G401 (cell line): ENCODE measurements at regions not wholly inside any gene's neighbourhood (a gene's known extent, or its start where the extent isn't known, plus 50 kb on each side); places are given as distances from the start of the nearest gene placed in this dataset.

Source experiments
- DNase-seq: peaks from one replicate; pipeline ENCODE4 v3.0.0-alpha.2; 2015; ENCODE audit warnings: low spot score
- in situ Hi-C: cut with HindIII; loops from 2 replicates; pipeline ENCODE4 v1.10.0; 2016; ENCODE audit warnings: low sequenced_read_pairs, mixed read lengths

- in situ Hi-C loops: no loop called here
- no peak for DNase-seq
Measured at GRCh38 chr13:65670014-65670625, 1560.0 kb downstream of the PCDH9 start.

GRCh38 chr13:65660731-65661130, 1569.4 kb downstream of the PCDH9 start:
- in situ Hi-C loops: no loop called here
- no peak for DNase-seq

- in situ Hi-C loops: no loop called here
Measured at GRCh38 chr13:65656740-65657329, 1573.3 kb downstream of the PCDH9 start.

GRCh38 chr13:65653613-65654012, 1576.5 kb downstream of the PCDH9 start:
- in situ Hi-C loops: no loop called here
- no peak for DNase-seq

More at GRCh38 chr13:65656740-65657329, 1573.3 kb downstream of the PCDH9 start:
- DNase-seq: no peak

- DNase-seq: no peak
- in situ Hi-C loops: no loop called here
Measured at GRCh38 chr13:65650321-65650720, 1579.8 kb downstream of the PCDH9 start.

GRCh38 chr13:65642996-65643395, 1587.1 kb downstream of the PCDH9 start:
- DNase-seq: no peak
- in situ Hi-C loops: no loop called here

GRCh38 chr13:65642301-65642700, 1587.8 kb downstream of the PCDH9 start:
- in situ Hi-C loops: no loop called here
- DNase-seq: no peak

- no peak for DNase-seq
- in situ Hi-C loops: no loop called here
Measured at GRCh38 chr13:65638572-65639168, 1591.5 kb downstream of the PCDH9 start.

GRCh38 chr13:65633806-65634205, 1596.3 kb downstream of the PCDH9 start:
- in situ Hi-C loops: no loop called here

GRCh38 chr13:65631078-65631477, 1599.1 kb downstream of the PCDH9 start:
- in situ Hi-C loops: no loop called here

More at GRCh38 chr13:65633806-65634205, 1596.3 kb downstream of the PCDH9 start:
- DNase-seq: no peak

GRCh38 chr13:65629926-65630325, 1600.2 kb downstream of the PCDH9 start:
- in situ Hi-C loops: no loop called here

More at GRCh38 chr13:65631078-65631477, 1599.1 kb downstream of the PCDH9 start:
- no peak for DNase-seq

GRCh38 chr13:65623148-65623547, 1607.0 kb downstream of the PCDH9 start:
- in situ Hi-C loops: no loop called here
- no peak for DNase-seq

More at GRCh38 chr13:65629926-65630325, 1600.2 kb downstream of the PCDH9 start:
- DNase-seq: no peak

- in situ Hi-C loops: no loop called here
- no peak for DNase-seq
Measured at GRCh38 chr13:65615506-65615905, 1614.6 kb downstream of the PCDH9 start.

- no peak for DNase-seq
Measured at GRCh38 chr13:65613004-65613403, 1617.1 kb downstream of the PCDH9 start.

GRCh38 chr13:65609350-65609749, 1620.8 kb downstream of the PCDH9 start:
- no peak for DNase-seq
- in situ Hi-C loops: no loop called here

More at GRCh38 chr13:65613004-65613403, 1617.1 kb downstream of the PCDH9 start:
- in situ Hi-C loops: no loop called here

- in situ Hi-C loops: no loop called here
- DNase-seq: no peak
Measured at GRCh38 chr13:65606622-65607021, 1623.5 kb downstream of the PCDH9 start.

- in situ Hi-C loops: no loop called here
- DNase-seq: no peak
Measured at GRCh38 chr13:65605396-65605795, 1624.7 kb downstream of the PCDH9 start.

GRCh38 chr13:65603160-65603559, 1627.0 kb downstream of the PCDH9 start:
- DNase-seq: no peak
- in situ Hi-C loops: no loop called here

GRCh38 chr13:65601855-65602254, 1628.3 kb downstream of the PCDH9 start:
- in situ Hi-C loops: no loop called here
- no peak for DNase-seq

GRCh38 chr13:65600702-65601101, 1629.4 kb downstream of the PCDH9 start:
- DNase-seq: no peak
- in situ Hi-C loops: no loop called here
